ENCODE measurements at regions not wholly inside any gene's neighbourhood (a gene's known extent, or its start where the extent isn't known, plus 50 kb on each side); places are given as distances from the start of the nearest gene placed in this dataset.
"Not testable (repeated sequence)": the region's sequence is repeated elsewhere in the genome, so short reads cannot be mapped to it uniquely, and the experiment has no call there.

GRCh38 chr18:59038295-59039039 is 101.2 kb upstream of the SEC11C start:
- DNase-seq: no peak

GRCh38 chr18:59039040-59039320 is 100.7 kb upstream of the SEC11C start:
- DNase-seq: not testable (repeated sequence)

- DNase-seq: no peak
These were observed 100.2 kb upstream of the SEC11C start for GRCh38 chr18:59039449-59039848.

- no peak for DNase-seq
These were observed 98.9 kb upstream of the SEC11C start for GRCh38 chr18:59040770-59041148.

- DNase-seq: no peak
These were observed 98.4 kb upstream of the SEC11C start for GRCh38 chr18:59041296-59041695.

- peak; percentile 69 for DNase-seq
These were observed 97.6 kb upstream of the SEC11C start for GRCh38 chr18:59041819-59042815.

- DNase-seq: no peak
These were observed 94.8 kb upstream of the SEC11C start for GRCh38 chr18:59044855-59045254.

GRCh38 chr18:59047321-59048047 is 92.2 kb upstream of the SEC11C start:
- no peak for DNase-seq

- no peak for DNase-seq
These were observed 91.7 kb upstream of the SEC11C start for GRCh38 chr18:59048048-59048363.

- DNase-seq: no peak
These were observed 91.3 kb upstream of the SEC11C start for GRCh38 chr18:59048378-59048777.

GRCh38 chr18:59049721-59050660 is 89.7 kb upstream of the SEC11C start:
- DNase-seq: no peak

- DNase-seq: no peak
These were observed 89.0 kb upstream of the SEC11C start for GRCh38 chr18:59050661-59051057.

- no peak for DNase-seq
These were observed 88.1 kb upstream of the SEC11C start for GRCh38 chr18:59051470-59052165.

- DNase-seq: no peak
These were observed 86.5 kb upstream of the SEC11C start for GRCh38 chr18:59052965-59053820.

- DNase-seq: no peak
These were observed 85.0 kb upstream of the SEC11C start for GRCh38 chr18:59054496-59055287.

- DNase-seq: no peak
These were observed 84.2 kb upstream of the SEC11C start for GRCh38 chr18:59055345-59056032.

GRCh38 chr18:59056706-59057492 is 82.8 kb upstream of the SEC11C start:
- peak; percentile 58 for DNase-seq

GRCh38 chr18:59057493-59057795 is 82.2 kb upstream of the SEC11C start:
- DNase-seq: no peak
